Lower lobe of right lung (tissue), 2 donors: ENCODE measurements at regions not wholly inside any gene's neighbourhood (a gene's known extent, or its start where the extent isn't known, plus 50 kb on each side); places are given as distances from the start of the nearest gene placed in this dataset.

ENCODE experiments used
- ATAC-seq, 2 donors: fragments of 200-7000 bp; cut with Tn5 transposase; one replicate each; pipeline ENCODE4 v1.9.1; 2020 to 2022; ENCODE audit warnings: mild to moderate bottlenecking in 2 of 2, moderate library complexity in 2 of 2
- DNase-seq: peaks from one replicate; pipeline ENCODE4 v3.0.0-alpha.2; 2020
- H3K27ac ChIP-seq: fragments of 200-600 bp; one replicate; pipeline ENCODE4 v1.8.0; 2022
- H3K27me3 ChIP-seq: fragments of 200-600 bp; one replicate; pipeline ENCODE4 v1.8.0; 2022; ENCODE audit warnings: low read depth
- H3K36me3 ChIP-seq: fragments of 200-600 bp; one replicate; pipeline ENCODE4 v1.8.0; 2022; ENCODE audit warnings: mild to moderate bottlenecking
- H3K4me1 ChIP-seq: fragments of 200-600 bp; one replicate; pipeline ENCODE4 v1.8.0; 2022
- H3K4me3 ChIP-seq: fragments of 200-600 bp; one replicate; pipeline ENCODE4 v1.8.0; 2022; ENCODE audit warnings: mild to moderate bottlenecking
- H3K9me3 ChIP-seq: fragments of 200-600 bp; one replicate; pipeline ENCODE4 v1.8.0; 2022
- intact Hi-C: fragments of 100-400 bp; cut with DNase I; formaldehyde crosslinking; loops from one replicate; pipeline ENCODE4 v1.11.0; 2022
- TF ChIP-seq, protein P1 (sequence below): fragments of 200-600 bp; IDR thresholded peaks from one replicate; pipeline ENCODE4 v1.8.0; 2022; ENCODE audit warnings: antibody characterized with exemption, mild to moderate bottlenecking
- donor health status: DM: no; HTN: yes; CAD: no; lungs with severe emphysema.

DNA sequence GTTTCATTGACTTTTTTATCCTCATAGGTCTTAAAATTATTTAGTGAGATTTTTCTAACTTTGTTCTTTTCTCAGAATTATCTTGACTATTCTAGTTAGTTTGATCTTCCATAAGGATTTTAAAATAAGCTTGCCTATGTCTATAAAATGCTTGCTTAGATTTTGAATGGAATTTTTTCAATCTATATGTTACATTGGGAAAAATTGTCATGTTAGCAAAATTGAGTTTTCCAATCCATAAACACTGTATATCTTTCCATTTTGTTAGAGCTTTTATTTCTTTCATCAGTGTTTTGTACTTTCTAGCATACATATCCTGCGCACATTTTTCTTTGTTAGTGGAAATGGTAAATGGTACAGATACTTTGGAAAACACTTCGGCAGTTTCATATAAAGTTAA lies 312.9 kb downstream of the PDHA2 start:
- Histone ChIP-seq H3K4me3 (no peak overlapping the region), H3K27ac (no peak overlapping the region), H3K36me3 (no peaks in the 10 kb centered on the region), H3K4me1 (no peaks in the 10 kb centered on the region), H3K27me3 (no peaks in the 10 kb centered on the region), H3K9me3 (no peaks in the 10 kb centered on the region)
- ATAC-seq: no peak
- no peak for DNase-seq
- intact Hi-C loops: no loop called here
- TF ChIP-seq, protein P1, sequence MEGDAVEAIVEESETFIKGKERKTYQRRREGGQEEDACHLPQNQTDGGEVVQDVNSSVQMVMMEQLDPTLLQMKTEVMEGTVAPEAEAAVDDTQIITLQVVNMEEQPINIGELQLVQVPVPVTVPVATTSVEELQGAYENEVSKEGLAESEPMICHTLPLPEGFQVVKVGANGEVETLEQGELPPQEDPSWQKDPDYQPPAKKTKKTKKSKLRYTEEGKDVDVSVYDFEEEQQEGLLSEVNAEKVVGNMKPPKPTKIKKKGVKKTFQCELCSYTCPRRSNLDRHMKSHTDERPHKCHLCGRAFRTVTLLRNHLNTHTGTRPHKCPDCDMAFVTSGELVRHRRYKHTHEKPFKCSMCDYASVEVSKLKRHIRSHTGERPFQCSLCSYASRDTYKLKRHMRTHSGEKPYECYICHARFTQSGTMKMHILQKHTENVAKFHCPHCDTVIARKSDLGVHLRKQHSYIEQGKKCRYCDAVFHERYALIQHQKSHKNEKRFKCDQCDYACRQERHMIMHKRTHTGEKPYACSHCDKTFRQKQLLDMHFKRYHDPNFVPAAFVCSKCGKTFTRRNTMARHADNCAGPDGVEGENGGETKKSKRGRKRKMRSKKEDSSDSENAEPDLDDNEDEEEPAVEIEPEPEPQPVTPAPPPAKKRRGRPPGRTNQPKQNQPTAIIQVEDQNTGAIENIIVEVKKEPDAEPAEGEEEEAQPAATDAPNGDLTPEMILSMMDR: no peak

DNA sequence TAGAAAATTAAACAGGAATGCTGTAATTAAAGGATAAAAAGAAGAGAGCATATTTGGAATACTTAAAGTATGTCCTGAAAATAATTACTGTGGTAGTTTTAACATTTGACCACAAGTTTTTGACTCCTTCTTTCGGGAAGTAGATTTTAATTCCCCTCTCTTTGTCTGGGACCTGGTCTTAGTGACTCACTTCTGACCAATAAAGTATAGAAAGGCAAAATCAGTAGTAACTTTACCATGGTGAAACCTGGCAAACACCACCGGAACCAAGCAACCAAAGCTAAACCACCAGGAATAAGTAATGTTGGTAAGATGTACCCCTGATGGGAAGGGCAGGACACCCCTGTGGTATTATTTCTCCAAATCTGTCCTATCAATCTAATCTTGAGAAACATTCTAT lies 314.8 kb downstream of the PDHA2 start:
- Histone ChIP-seq H3K36me3 (no peaks in the 10 kb centered on the region), H3K27me3 (no peaks in the 10 kb centered on the region), H3K27ac (no peak overlapping the region), H3K4me3 (no peak overlapping the region), H3K9me3 (no peaks in the 10 kb centered on the region), H3K4me1 (no peaks in the 10 kb centered on the region)
- intact Hi-C loops: no loop called here
- TF ChIP-seq, protein P1: no peak
- ATAC-seq (no peak), DNase-seq (no peak)

DNA sequence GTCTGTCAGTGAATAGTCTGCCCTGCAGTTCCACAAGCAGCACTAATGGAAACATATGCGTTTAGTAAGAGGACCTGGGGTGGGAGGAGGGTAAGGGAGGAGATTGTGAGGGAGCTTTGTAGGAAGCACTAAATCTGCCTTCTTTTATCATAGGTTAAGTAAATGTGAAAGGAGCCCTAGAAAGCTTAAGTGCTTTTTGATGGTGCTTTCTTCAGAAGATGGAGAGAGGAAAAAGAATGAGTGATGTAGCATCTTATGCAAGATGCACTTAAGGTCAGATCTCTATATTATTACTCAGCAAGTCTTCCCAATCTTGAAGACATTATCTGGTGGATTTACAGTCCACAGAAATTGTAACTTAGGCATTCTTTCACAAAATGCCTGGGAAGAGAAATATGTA lies 322.7 kb downstream of the PDHA2 start:
- intact Hi-C loops: no loop called here
- ATAC-seq: no peak
- DNase-seq: no peak
- Histone ChIP-seq H3K9me3 (no peaks in the 10 kb centered on the region), H3K36me3 (no peaks in the 10 kb centered on the region), H3K27ac (no peak overlapping the region), H3K4me1 (no peaks in the 10 kb centered on the region), H3K27me3 (no peaks in the 10 kb centered on the region), H3K4me3 (no peak overlapping the region)
- TF ChIP-seq, protein P1: no peak

DNA sequence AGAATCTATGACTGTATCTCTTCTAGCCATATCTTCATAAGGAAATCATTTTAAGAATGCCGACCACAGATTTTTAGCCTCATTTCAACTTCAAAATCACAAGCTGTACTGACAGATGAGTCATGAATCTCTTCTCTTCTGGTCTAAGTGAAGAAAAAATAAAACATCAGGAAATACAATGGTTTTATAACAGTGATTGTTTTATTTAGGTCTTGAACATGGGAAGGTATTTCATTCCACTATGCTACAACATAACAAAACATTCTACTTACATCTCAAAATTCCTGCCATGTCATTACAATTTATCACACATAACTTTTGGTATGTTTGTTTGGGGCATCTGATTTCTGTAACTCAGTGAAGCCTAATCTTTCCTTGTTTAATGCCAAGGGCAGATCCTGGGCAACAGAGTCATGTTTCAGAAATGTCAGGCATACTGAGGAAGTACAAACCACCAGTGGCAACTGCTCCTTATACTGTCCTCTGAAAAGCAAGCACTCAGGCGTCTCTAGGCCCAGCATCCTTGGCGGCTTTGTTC lies 325.0 kb downstream of the PDHA2 start:
- TF ChIP-seq, protein P1: no peak
- H3K27me3 ChIP-seq: no peaks in the 10 kb centered on the region
- intact Hi-C loops: no loop called here

DNA sequence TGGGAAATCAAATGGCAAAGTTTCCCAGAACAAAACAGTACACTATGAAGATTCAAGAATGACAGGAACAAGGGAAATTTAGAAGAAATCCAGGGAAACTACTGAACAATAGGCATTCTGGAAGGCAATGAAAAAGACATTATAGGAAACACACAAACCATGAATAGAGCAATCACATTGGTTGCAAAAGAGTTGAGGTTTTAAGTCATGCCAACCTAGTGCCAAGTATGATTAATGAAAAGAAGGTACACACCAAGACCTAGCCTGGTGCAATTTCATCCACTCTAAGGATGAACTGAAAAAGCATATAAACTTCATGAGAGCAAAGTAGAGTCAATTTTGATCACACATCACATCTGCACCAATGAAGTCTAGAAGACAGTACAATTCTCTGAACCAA lies 326.9 kb downstream of the PDHA2 start:
- Histone ChIP-seq H3K9me3 (no peaks in the 10 kb centered on the region), H3K27ac (no peak overlapping the region), H3K4me1 (no peaks in the 10 kb centered on the region), H3K27me3 (no peaks in the 10 kb centered on the region), H3K36me3 (no peaks in the 10 kb centered on the region), H3K4me3 (no peak overlapping the region)
- intact Hi-C loops: no loop called here
- DNase-seq: no peak
- ATAC-seq: no peak
- TF ChIP-seq, protein P1: no peak

More for the DNA sequence above, 325.0 kb downstream of the PDHA2 start:
- Histone ChIP-seq H3K4me3 (no peak overlapping the region), H3K36me3 (no peaks in the 10 kb centered on the region), H3K27ac (no peak overlapping the region), H3K4me1 (no peaks in the 10 kb centered on the region), H3K9me3 (no peaks in the 10 kb centered on the region)
- no peak for DNase-seq
- ATAC-seq: no peak

DNA sequence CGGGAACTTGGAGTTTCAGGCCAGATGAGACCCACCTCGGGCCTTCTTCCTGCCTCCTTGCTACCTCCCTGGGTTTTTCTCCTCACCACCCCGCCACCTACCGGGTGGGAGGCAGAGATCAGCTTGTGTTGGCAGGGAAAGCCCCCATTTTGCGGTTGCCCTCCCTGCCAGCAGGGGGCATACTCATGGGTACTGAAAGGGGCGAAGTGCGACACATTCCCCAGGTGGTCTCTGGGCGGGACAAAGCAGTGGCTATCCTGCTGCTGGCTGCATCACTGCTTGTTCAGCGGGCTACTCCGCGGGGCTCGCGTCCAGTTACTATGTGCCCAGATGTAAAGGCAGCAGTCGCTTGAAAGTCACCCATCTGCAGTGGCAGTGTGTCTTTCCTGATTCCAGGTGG lies 330.3 kb downstream of the PDHA2 start:
- no peaks in the 10 kb centered on the region for H3K36me3 ChIP-seq
- TF ChIP-seq, protein P1: no peak
- ATAC-seq: no peak
- no peak for DNase-seq
- no peak overlapping the region for H3K27ac ChIP-seq
- no peak overlapping the region for H3K4me3 ChIP-seq
- H3K9me3 ChIP-seq: no peaks in the 10 kb centered on the region
- H3K4me1 ChIP-seq: no peaks in the 10 kb centered on the region
- no peaks in the 10 kb centered on the region for H3K27me3 ChIP-seq
- intact Hi-C loops: no loop called here
